IPS-20b (cell line): ENCODE measurements at regions not wholly inside any gene's neighbourhood (a gene's known extent, or its start where the extent isn't known, plus 50 kb on each side); places are given as distances from the start of the nearest gene placed in this dataset.
"Not testable (repeated sequence)": the region's sequence is repeated elsewhere in the genome, so short reads cannot be mapped to it uniquely, and the experiment has no call there.

Experiments used
- H3K27ac ChIP-seq: one replicate; pipeline ENCODE4 v1.5.1; 2013; ENCODE audit warnings: low read length
- H3K27me3 ChIP-seq: 2 replicates; pipeline ENCODE4 v1.6.1; 2013; ENCODE audit warnings: mild to moderate bottlenecking, low read length, inconsistent platforms; ENCODE audit not compliant: insufficient read depth
- H3K36me3 ChIP-seq: 2 replicates; pipeline ENCODE4 v1.6.1; 2013; ENCODE audit warnings: low read depth, mild to moderate bottlenecking, inconsistent platforms, low read length, moderate library complexity; ENCODE audit not compliant: insufficient read depth
- H3K4me1 ChIP-seq: 2 replicates; pipeline ENCODE4 v1.6.1; 2013; ENCODE audit warnings: mild to moderate bottlenecking, control low read depth, inconsistent platforms, low read length, moderate library complexity; ENCODE audit not compliant: insufficient read depth
- H3K4me3 ChIP-seq: 2 replicates; pipeline ENCODE4 v1.5.1; 2013; ENCODE audit warnings: mild to moderate bottlenecking, low read length, inconsistent platforms
- H3K9ac ChIP-seq: 2 replicates; pipeline ENCODE4 v1.6.1; 2013; ENCODE audit warnings: low read depth, mild to moderate bottlenecking, inconsistent platforms, low read length, moderate library complexity
- H3K9me3 ChIP-seq: 2 replicates; pipeline ENCODE4 v1.6.1; 2013; ENCODE audit warnings: mild to moderate bottlenecking, low read depth, low read length, inconsistent platforms; ENCODE audit not compliant: insufficient read depth

GRCh38 chr2:186947516-186947915 lies 98.5 kb upstream of the ZSWIM2 start:
- H3K4me3 ChIP-seq = no peak overlapping the region
- H3K27me3 ChIP-seq = no peaks in the 10 kb centered on the region
- no peak overlapping the region for H3K27ac ChIP-seq
- no peaks in the 10 kb centered on the region for H3K4me1 ChIP-seq
- H3K9me3 ChIP-seq = no peaks in the 10 kb centered on the region
- no peaks in the 10 kb centered on the region for H3K36me3 ChIP-seq
- H3K9ac ChIP-seq = no peak overlapping the region

GRCh38 chr2:186946896-186947467 lies 98.0 kb upstream of the ZSWIM2 start:
- Histone ChIP-seq H3K4me3 (no peak overlapping the region), H3K9me3 (no peaks in the 10 kb centered on the region), H3K4me1 (no peaks in the 10 kb centered on the region), H3K9ac (no peak overlapping the region), H3K27me3 (no peaks in the 10 kb centered on the region), H3K27ac (no peak overlapping the region), H3K36me3 (no peaks in the 10 kb centered on the region)

GRCh38 chr2:186941853-186942252 lies 92.9 kb upstream of the ZSWIM2 start:
- no peaks in the 10 kb centered on the region for H3K9me3 ChIP-seq

GRCh38 chr2:186940463-186940862 lies 91.5 kb upstream of the ZSWIM2 start:
- H3K4me3 ChIP-seq = no peak overlapping the region
- no peaks in the 10 kb centered on the region for H3K9me3 ChIP-seq
- no peak overlapping the region for H3K9ac ChIP-seq
- no peak overlapping the region for H3K27ac ChIP-seq
- H3K27me3 ChIP-seq = no peaks in the 10 kb centered on the region
- H3K36me3 ChIP-seq = no peaks in the 10 kb centered on the region
- H3K4me1 ChIP-seq = no peaks in the 10 kb centered on the region

More at GRCh38 chr2:186941853-186942252, 92.9 kb upstream of the ZSWIM2 start:
- Histone ChIP-seq H3K27ac (no peak overlapping the region), H3K4me1 (no peaks in the 10 kb centered on the region), H3K27me3 (no peaks in the 10 kb centered on the region), H3K4me3 (no peak overlapping the region), H3K36me3 (no peaks in the 10 kb centered on the region), H3K9ac (no peak overlapping the region)

GRCh38 chr2:186934420-186934819 lies 85.5 kb upstream of the ZSWIM2 start:
- Histone ChIP-seq H3K36me3 (no peaks in the 10 kb centered on the region), H3K9me3 (no peaks in the 10 kb centered on the region), H3K4me3 (no peak overlapping the region), H3K27me3 (no peaks in the 10 kb centered on the region), H3K4me1 (no peaks in the 10 kb centered on the region), H3K27ac (no peak overlapping the region), H3K9ac (no peak overlapping the region)

- no peak overlapping the region for H3K27ac ChIP-seq
- no peaks in the 10 kb centered on the region for H3K27me3 ChIP-seq
- no peak overlapping the region for H3K4me3 ChIP-seq
- no peak overlapping the region for H3K9ac ChIP-seq
- H3K4me1 ChIP-seq = no peaks in the 10 kb centered on the region
- no peaks in the 10 kb centered on the region for H3K9me3 ChIP-seq
- H3K36me3 ChIP-seq = no peaks in the 10 kb centered on the region
These were observed 78.9 kb upstream of the ZSWIM2 start for GRCh38 chr2:186927867-186928191.

GRCh38 chr2:186927185-186927866 lies 78.4 kb upstream of the ZSWIM2 start:
- Histone ChIP-seq H3K9ac (no peak overlapping the region), H3K9me3 (no peaks in the 10 kb centered on the region), H3K36me3 (no peaks in the 10 kb centered on the region), H3K4me3 (no peak overlapping the region), H3K27me3 (no peaks in the 10 kb centered on the region), H3K27ac (no peak overlapping the region), H3K4me1 (no peaks in the 10 kb centered on the region)

- H3K27me3 ChIP-seq = no peaks in the 10 kb centered on the region
- H3K9me3 ChIP-seq = no peaks in the 10 kb centered on the region
- H3K27ac ChIP-seq = no peak overlapping the region
- H3K4me1 ChIP-seq = no peaks in the 10 kb centered on the region
- H3K9ac ChIP-seq = no peak overlapping the region
- H3K4me3 ChIP-seq = no peak overlapping the region
- H3K36me3 ChIP-seq = no peaks in the 10 kb centered on the region
These were observed 76.5 kb upstream of the ZSWIM2 start for GRCh38 chr2:186925514-186925913.

GRCh38 chr2:186922316-186922715 lies 73.3 kb upstream of the ZSWIM2 start:
- not testable (repeated sequence) for H3K27ac ChIP-seq, H3K4me3 ChIP-seq, H3K9me3 ChIP-seq, H3K9ac ChIP-seq, H3K36me3 ChIP-seq, H3K27me3 ChIP-seq, H3K4me1 ChIP-seq

GRCh38 chr2:186919296-186919695 lies 70.3 kb upstream of the ZSWIM2 start:
- no peaks in the 10 kb centered on the region for H3K9me3 ChIP-seq
- no peaks in the 10 kb centered on the region for H3K36me3 ChIP-seq
- H3K27ac ChIP-seq = no peak overlapping the region
- no peak overlapping the region for H3K9ac ChIP-seq
- no peaks in the 10 kb centered on the region for H3K4me1 ChIP-seq
- H3K27me3 ChIP-seq = no peaks in the 10 kb centered on the region
- H3K4me3 ChIP-seq = no peak overlapping the region

- Histone ChIP-seq H3K9me3 (no peaks in the 10 kb centered on the region), H3K27ac (no peak overlapping the region), H3K4me3 (no peak overlapping the region), H3K4me1 (no peaks in the 10 kb centered on the region), H3K27me3 (no peaks in the 10 kb centered on the region), H3K9ac (no peak overlapping the region), H3K36me3 (no peaks in the 10 kb centered on the region)
These were observed 69.5 kb upstream of the ZSWIM2 start for GRCh38 chr2:186918495-186918894.

- no peak overlapping the region for H3K27ac ChIP-seq
- no peaks in the 10 kb centered on the region for H3K9me3 ChIP-seq
- no peak overlapping the region for H3K9ac ChIP-seq
- H3K4me1 ChIP-seq = no peaks in the 10 kb centered on the region
- H3K36me3 ChIP-seq = no peaks in the 10 kb centered on the region
- no peak overlapping the region for H3K4me3 ChIP-seq
- no peaks in the 10 kb centered on the region for H3K27me3 ChIP-seq
These were observed 68.9 kb upstream of the ZSWIM2 start for GRCh38 chr2:186917866-186918265.
